HG03095 (cell line): ENCODE measurements at regions not wholly inside any gene's neighbourhood (a gene's known extent, or its start where the extent isn't known, plus 50 kb on each side); places are given as distances from the start of the nearest gene placed in this dataset.
"Not testable (repeated sequence)": the region's sequence is repeated elsewhere in the genome, so short reads cannot be mapped to it uniquely, and the experiment has no call there.

ENCODE experiments used
- ATAC-seq: cut with Tn5 transposase; IDR thresholded peaks from one replicate; pipeline ENCODE4 v1.9.1; 2021; ENCODE audit warnings: moderate library complexity; ENCODE audit not compliant: unreplicated experiment

DNA sequence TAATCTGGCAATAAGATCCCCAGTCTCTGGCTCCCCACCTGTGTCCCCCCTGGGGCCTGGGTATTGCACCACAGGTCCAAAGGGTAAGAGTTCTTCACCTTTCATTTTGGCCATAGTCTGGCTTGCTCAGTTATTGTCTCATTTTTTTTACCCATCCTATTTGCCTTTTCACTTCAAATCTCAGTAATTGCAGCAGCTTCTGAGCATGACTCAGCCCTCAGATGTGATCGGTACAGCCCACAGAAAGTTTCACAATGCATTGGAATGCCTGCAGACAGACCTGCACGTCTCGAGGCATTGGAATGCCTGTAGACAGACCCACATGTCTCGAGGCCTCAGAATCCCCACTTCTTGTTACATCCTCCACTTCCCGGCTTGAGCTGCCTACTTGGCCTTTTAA, 173.6 kb downstream of the NUFIP1 start:
- peak; percentile 59 for ATAC-seq

DNA sequence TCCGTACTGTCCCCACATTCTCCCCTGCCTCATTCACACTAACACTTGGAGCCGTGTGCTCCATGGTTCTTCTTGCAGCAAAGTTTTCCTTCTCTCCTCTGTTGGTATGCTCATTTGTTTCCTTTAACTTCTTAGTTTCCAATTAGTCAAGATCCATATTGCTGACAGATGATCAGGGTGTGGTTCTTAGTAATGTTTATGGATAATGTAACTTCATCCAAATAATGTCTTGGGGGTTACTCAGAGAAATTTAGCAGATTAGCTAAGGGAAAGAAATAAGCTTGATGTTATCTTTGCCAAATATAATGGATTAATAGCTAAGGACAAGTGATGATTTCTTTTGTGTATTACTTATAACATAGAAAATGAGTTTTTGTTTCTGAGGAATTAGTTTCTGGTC, 174.4 kb downstream of the NUFIP1 start:
- ATAC-seq: no peak

DNA sequence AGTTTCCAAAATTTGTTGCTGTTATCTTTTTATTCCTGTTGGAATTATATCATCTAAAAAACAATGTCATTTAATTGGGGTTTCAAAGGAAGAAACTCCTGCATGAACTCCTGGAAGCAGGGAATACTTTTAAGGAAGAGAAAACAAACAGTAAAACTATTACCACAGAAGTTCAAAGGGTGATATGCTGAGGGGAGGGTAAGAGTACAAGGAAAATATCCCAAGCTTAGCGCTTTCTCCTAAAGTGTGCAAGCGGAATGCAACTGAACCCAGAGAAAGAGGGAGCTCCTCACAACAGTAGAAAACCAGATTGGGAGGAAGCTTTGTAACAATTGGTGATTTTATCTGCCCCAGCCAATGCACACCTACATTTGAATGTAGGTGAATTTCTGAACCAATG, 175.1 kb downstream of the NUFIP1 start:
- no peak for ATAC-seq

DNA sequence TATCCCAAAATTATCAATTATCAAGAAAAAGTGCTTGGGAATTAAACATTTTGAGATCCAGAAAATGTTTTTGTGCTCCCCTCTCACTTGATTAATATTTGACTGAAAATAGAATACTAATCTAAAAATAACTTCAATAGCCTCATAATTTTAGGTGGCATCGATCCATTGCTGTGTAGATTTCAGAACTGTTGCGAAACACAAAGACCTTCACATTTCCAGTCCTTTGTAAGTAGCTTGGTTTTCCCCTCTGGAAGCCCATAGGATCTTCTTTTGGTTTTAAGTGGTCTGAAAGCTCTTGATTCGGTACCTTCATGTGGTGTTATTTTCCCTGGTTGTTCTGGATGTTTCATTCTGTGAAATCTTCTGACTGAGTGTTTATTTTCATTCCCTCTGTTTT, 176.5 kb downstream of the NUFIP1 start:
- no peak for ATAC-seq

DNA sequence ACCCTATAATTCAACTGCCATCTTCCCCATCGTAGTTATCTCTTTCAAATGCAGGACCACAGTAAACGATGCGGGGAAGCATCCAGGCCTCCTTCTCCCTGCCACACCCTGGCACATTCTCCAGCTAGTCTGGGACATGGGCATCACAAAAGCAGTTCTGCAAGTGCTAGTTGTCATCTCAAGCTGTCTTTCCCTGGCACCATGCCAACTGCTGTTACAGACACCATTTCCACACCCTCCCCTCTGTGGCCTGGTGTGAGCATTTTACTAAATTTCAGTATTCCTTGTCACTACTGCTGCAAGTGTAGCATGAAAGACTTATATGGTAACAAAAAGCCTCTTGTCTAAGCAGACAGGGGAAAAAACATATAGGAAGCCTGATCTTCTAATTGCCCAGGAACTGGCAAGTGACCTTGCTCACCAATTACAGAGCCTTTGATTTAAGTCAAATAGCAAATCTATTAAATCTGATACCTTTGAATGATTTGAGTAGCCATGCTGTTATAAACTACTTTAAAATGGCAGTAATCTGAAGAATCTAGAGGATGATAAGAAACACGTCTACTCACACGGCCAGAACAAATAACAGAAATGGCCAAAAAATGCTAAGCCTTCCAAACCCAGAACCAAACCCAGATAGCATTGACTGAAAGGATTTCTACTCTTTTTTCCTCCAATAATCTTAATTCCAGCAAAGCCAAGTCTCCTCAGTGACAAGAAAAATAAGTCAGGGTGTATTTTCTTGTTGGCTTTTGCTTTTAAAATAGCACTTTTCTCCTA, 179.0 kb downstream of the NUFIP1 start:
- no peak for ATAC-seq

DNA sequence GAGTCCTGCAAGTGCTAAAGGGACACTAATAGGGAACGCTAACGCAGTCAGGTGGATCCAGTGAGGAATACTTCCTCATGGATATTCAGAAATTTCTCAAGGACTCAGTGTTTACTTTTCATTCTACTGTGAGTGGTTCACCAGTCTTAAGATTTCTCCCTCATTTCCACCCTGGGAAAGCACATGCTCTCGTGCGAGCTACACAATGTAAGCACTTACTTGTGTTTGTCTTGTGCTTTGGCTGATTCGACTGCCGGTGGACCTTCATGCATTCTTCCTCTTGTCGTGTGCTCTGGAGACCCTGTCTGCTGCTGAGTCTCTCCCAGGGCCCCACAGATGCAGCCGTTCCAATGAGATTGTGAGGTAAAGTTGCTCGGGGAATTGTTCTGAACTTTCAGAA, 180.1 kb downstream of the NUFIP1 start:
- ATAC-seq: no peak

DNA sequence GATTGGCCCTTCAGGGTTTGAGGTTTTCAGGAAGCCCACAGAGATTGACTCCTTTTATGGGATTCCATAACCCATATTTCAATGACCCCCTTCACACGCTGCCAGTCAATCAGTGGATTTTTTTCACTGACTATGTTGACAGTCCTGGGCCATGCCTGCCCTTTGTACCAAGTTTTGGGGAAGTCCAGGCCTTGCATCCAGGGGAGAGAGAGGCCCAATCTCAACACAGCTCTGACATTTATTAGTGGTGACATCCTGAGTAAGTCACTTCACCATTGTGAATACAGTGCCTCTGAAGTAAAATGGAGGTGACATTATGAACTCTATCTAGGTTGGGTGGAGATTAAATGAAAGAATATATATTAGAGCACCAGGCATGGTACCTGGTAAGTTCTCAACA, 181.1 kb downstream of the NUFIP1 start:
- no peak for ATAC-seq

DNA sequence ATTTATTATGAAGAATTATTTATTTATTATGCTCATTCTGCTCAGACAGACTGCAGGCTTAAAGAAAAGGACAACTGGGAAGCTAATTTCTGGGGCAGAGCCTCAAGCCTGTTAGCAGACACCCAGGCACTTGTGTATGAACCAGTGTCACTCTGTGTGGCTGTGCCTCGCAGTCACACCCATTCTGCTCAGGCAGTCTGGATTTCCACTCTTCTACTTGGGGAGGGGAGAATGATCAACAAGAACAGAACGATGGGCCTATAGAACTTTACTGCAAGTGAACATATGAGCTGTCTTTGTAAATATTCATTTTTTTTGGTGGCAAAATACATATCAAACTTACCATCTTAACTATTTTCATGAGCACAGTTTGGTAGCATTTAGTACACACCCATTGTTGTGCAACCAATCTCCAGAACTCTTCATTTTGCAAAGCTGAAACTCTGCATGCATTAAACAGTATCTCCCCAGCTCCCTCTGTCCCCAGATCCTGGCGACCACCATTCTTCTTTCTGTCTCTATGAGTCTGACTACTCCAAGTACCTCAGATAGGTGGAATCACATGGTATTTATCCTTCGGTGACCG, 181.7 kb downstream of the NUFIP1 start:
- ATAC-seq: no peak

DNA sequence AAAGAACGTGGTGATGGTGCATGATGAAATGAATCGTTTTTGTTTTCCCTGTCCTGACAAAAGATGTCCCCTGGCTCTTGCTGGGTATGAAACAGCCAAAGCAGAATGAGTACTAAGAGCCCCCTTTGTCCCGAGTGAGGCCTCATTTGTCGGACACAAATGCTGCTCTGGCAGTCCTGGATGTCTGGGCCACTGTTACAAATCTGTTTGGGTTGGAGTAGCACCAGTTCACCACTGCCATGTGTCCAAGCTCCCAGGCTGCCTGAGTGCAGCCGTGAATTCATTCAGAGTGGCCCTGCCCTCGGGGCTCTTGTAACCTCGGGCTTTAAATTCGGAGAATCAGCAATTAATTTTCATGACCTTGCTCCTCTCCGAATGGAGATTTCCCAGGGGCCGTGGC, 182.4 kb downstream of the NUFIP1 start:
- no peak for ATAC-seq

DNA sequence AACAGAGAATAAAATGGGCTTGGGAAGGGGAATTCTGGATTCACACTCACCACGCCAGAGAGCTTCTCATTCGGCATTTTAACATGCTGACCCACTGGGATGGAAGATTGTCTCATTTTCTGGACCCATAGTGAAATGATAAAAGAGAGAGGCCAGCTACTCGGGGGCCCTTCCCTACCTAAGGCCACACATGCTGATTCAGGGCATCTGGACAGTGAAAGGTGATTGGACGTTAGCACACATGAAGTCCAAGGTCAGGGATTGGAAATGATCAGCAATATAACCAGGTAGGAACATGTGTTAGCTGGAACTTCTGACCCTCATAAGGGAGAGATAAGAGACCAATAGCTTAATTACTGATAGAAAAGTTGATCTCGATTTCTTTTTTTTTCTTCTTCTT, 183.7 kb downstream of the NUFIP1 start:
- no peak for ATAC-seq

DNA sequence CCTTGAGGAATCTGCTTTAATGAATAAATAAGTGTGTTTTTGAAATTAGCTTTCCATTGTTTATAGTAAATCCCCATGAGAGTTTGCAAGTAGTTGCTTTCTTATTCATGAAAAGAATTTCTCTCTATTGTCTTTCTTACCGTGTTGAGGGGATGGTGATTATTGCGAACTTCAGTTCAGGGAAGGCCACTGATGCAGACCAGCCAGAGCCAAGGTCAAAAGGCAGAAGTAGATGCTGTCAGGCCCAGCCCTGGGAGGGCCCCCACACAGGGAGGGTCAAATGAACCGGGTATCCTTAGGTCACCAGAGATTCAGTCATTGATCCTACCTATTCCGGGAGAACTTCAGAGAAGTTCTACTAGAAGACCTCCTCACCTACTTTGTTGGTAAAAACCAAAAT, 185.9 kb downstream of the NUFIP1 start:
- ATAC-seq: no peak

DNA sequence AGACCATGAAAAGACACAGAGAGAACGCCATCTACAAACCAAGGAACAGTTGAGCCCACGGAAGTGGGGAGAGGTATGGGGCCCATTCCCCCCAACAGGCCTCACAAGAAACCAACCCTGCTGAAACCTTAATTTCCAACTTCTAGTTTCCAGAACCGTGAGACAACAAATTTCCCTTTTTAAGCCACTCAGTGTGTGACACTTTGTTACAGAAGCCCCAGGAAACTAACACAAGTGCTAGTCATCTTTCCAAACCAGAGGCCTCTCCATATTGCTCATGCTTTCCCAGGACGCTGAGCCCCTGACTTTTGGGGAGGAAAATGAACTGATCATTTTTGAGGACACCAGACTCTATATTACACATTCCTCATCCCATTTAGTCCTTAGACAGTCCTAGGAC, 186.8 kb downstream of the NUFIP1 start:
- no peak for ATAC-seq

DNA sequence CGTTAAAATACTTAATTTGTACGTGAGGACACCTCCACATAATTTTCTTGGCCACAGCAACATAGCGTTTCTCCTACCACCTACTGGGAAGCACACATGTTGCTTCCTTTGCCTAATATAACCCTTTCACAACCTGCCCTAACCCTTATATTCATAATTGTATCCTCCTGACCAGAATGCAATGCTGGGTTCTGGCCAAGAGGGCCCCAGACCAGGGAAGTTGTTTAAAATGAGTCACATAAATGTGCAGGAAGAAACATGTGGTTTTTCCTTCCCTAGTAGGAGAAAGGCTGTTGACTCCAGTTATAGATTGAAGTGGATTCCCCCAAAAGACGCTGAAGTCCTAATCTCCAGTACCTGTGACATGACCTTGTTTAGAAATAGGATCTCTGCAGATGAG, 187.3 kb downstream of the NUFIP1 start:
- ATAC-seq: no peak

DNA sequence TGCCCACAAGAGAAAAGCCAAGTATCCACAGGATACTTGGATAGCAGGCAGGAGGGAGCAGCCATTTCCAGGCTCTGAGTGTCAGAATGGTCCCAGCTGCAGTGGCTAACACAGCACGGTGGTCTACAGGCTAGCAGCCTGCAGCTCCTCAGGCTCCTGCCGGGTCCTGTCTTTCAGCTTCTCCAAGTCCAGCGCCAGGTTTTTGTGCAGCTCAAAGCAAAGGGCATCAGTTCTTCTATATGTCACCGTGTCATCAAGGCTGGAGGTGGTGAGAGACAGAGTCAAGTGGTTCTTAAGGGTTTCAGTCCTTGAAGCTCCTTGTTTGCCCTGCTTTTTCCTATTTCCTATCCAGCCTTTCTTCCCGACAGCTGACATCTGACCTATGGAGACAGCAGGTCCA, 188.6 kb downstream of the NUFIP1 start:
- no peak for ATAC-seq

DNA sequence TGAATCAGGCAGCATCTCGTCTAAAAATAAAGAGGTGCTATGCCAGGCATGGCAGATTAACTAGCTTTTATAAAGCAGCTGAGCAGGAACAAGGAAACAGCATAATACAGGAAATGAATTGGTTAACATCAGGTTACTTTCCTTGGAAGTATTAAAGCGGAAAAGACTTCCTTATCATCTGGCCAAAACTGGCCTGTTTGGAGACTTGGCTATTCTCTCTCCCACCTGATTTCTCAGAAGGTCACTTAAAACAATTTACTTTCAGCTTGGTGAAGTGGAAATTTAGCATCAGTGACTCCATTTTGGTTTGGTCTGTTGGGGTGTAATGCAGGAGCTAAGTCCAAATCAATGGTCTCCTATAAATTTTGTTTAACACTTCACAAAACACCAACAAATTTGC, 191.6 kb downstream of the NUFIP1 start:
- ATAC-seq: no peak

DNA sequence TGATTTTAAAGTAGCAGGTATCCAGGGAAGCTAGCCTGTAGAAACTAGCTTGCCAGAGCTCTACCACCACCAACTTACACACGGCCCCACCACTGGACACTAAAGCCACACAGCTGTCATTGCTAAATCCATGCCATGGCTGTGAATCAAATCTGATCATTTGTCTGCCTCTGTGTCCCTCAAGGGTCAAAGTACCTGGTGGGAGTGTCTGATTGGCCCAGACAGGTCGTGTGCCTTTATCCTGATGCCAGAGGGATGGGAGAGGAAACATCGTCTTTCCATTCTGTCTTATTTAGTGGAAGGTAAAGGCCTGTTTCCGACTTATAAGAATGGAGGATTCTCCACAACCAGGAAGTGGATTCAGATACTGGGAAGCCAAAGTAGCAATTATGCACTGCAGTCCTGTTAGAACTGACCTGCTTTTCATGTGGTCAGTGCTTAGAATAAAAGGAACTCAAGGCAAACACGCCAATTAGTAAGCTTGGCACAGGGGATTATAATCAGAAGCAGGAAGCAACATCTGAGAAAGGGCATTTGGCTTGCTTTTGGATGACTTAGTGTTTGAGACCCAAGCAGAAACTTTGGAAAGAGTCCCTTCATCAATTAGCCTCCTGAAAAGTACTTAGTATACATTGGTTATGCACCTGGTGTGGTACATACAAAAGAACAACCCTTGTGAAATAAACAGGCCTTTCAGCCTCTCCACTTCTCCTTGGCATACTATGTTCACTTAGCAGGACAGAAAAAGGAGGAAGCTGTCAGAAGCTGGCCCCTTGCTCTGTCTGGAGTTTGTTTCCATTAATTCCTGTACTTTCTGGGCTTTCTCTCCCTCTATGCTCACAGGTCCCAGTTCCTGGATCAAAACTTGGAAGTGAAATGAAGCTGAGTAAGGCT, 192.4 kb downstream of the NUFIP1 start:
- ATAC-seq: no peak

DNA sequence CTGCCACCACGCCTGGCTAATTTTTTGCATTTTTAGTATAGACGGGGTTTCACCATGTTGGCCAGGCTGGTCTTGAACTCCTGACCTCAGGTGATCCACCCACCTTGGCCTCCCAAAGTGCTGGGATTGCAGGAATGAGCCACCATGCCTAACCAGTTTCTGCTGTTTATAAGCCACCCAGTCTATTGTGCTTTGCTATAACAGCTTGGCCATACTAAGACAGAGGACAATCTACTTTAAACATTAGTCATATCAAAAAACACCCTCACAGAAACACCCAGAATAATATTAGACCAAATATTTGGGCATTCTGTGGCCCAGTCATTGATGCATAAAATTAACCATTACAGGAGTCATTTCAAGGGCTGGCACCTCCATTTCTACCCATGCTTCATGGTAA, 193.2 kb downstream of the NUFIP1 start:
- ATAC-seq: not testable (repeated sequence)

DNA sequence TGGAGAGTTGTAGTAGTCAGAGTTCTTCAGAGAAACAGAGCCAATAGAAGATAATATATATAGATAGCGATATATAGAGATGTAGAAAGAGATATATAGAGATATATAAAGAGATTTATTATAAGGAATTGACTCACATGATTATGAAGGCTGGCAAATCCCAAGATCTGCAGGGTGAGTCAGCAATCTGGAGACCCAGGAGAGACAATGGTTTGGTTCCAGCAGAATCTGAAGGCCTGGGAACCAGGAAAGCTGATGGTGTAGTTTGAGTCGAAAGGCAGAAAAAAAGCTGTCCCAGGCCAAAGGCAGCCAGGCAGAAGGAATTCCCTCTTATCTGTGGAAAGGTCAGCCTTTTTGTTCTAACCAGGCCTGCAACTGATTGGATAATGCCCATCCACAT, 194.1 kb downstream of the NUFIP1 start:
- ATAC-seq: no peak

DNA sequence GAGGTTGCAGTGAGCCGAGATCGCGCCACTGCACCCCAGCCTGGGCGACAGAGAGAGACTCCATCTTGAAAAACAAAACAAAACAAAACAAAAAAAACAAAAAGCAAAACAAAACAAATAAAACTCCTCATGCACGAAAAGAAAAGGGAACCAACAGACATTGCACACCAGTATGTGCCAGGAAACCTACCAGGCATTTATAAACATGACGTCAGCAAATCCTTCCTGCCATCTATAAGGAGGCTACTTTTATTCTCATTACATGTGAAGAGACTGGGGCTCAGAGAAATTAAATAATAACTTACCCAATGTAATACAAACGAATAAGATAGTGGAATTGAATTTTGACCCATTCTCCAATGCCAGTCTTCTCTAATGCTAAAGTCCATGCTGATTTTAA, 197.2 kb downstream of the NUFIP1 start:
- ATAC-seq: no peak

DNA sequence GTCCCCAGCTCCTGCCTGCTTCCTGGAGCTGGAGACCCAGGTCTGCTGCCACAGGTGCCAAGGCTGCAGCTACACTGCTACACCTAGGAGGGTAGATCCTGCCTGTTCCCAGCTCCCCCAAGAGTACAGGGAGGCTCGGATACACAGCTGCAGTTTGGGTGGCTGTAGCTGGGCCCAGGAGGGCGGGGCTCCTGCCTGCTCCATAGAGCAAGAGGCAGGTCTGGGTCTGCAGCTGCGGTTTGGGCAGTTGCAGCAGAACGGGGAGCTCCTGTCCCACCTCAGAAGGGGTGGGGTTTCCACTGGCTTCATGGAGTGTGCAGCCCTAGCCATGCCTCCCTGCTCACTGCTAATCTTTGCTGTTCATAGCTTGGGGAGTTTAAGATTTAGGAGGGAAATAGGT, 199.0 kb downstream of the NUFIP1 start:
- no peak for ATAC-seq

DNA sequence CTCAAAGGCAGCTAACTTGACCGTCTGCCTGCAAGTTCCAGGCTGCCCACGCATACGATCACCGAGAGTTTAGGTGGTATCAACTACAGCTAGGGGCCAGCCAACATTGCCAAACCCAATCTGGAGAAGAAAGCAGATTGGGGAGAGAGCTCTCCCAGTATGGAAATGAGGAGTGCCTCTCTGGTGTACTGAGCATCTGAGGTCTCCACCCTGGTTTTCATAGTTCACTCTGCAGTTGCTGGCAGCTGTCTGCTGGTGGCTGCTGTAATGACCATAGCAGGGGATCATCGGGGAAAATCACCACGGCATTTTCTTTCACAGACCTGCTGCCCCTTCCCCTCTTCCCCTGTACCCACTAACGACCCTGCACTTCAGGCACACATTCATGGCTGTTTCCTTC, 201.7 kb downstream of the NUFIP1 start:
- no peak for ATAC-seq

DNA sequence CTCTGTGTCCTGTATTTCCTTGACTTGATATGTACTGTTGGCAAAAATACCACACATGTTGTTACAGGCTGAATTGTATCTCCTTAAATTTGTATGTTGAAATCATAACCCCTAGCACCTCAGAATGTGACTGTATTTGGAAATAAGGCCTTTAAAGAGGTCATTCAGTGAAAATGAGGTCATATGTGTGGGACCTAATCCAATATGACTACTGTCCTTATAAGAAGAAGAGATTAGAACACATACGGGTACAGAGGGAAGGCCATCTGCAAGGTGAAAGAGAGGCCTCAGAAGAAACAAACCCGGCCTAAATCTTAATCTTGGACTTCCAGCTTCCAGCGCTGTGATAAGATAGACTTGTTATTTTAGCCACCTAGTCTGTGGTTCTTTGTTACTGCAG, 202.5 kb downstream of the NUFIP1 start:
- ATAC-seq: no peak
